ENCODE measurements at regions not wholly inside any gene's neighbourhood (a gene's known extent, or its start where the extent isn't known, plus 50 kb on each side); places are given as distances from the start of the nearest gene placed in this dataset.

GRCh38 chr6:23855497-23856116 is 270.4 kb upstream of the NRSN1 start:
- no peak for DNase-seq

GRCh38 chr6:23870496-23870895 is 255.5 kb upstream of the NRSN1 start:
- no peak for DNase-seq

GRCh38 chr6:23873161-23873560 is 252.9 kb upstream of the NRSN1 start:
- no peak for DNase-seq

GRCh38 chr6:23875006-23875405 is 251.0 kb upstream of the NRSN1 start:
- DNase-seq: no peak

- DNase-seq: no peak
These were observed 246.2 kb upstream of the NRSN1 start for GRCh38 chr6:23879816-23880215.

- no peak for DNase-seq
These were observed 235.3 kb upstream of the NRSN1 start for GRCh38 chr6:23890543-23891227.

GRCh38 chr6:23905133-23905815 is 220.7 kb upstream of the NRSN1 start:
- DNase-seq: no peak

- no peak for DNase-seq
These were observed 215.6 kb upstream of the NRSN1 start for GRCh38 chr6:23910420-23910819.

- DNase-seq: no peak
These were observed 198.1 kb upstream of the NRSN1 start for GRCh38 chr6:23927935-23928334.

GRCh38 chr6:23929201-23929600 is 196.8 kb upstream of the NRSN1 start:
- no peak for DNase-seq

GRCh38 chr6:23940466-23940865 is 185.5 kb upstream of the NRSN1 start:
- no peak for DNase-seq

GRCh38 chr6:23951691-23952090 is 174.3 kb upstream of the NRSN1 start:
- no peak for DNase-seq

- no peak for DNase-seq
These were observed 173.8 kb upstream of the NRSN1 start for GRCh38 chr6:23952245-23952644.

GRCh38 chr6:23953976-23954375 is 172.0 kb upstream of the NRSN1 start:
- DNase-seq: no peak

- no peak for DNase-seq
These were observed 169.0 kb upstream of the NRSN1 start for GRCh38 chr6:23957017-23957416.

GRCh38 chr6:23964865-23965264 is 161.2 kb upstream of the NRSN1 start:
- no peak for DNase-seq

GRCh38 chr6:23969344-23969743 is 156.7 kb upstream of the NRSN1 start:
- DNase-seq: no peak

- no peak for DNase-seq
These were observed 148.3 kb upstream of the NRSN1 start for GRCh38 chr6:23977706-23978105.

- DNase-seq: no peak
These were observed 145.1 kb upstream of the NRSN1 start for GRCh38 chr6:23980965-23981364.

GRCh38 chr6:23981923-23982322 is 144.1 kb upstream of the NRSN1 start:
- no peak for DNase-seq

GRCh38 chr6:23983735-23984134 is 142.3 kb upstream of the NRSN1 start:
- DNase-seq: no peak

GRCh38 chr6:23985015-23985414 is 141.0 kb upstream of the NRSN1 start:
- DNase-seq: no peak

- no peak for DNase-seq
These were observed 136.0 kb upstream of the NRSN1 start for GRCh38 chr6:23989885-23990533.

- DNase-seq: no peak
These were observed 132.0 kb upstream of the NRSN1 start for GRCh38 chr6:23994013-23994412.
